ENCODE measurements at regions not wholly inside any gene's neighbourhood (a gene's known extent, or its start where the extent isn't known, plus 50 kb on each side); places are given as distances from the start of the nearest gene placed in this dataset.

DNA sequence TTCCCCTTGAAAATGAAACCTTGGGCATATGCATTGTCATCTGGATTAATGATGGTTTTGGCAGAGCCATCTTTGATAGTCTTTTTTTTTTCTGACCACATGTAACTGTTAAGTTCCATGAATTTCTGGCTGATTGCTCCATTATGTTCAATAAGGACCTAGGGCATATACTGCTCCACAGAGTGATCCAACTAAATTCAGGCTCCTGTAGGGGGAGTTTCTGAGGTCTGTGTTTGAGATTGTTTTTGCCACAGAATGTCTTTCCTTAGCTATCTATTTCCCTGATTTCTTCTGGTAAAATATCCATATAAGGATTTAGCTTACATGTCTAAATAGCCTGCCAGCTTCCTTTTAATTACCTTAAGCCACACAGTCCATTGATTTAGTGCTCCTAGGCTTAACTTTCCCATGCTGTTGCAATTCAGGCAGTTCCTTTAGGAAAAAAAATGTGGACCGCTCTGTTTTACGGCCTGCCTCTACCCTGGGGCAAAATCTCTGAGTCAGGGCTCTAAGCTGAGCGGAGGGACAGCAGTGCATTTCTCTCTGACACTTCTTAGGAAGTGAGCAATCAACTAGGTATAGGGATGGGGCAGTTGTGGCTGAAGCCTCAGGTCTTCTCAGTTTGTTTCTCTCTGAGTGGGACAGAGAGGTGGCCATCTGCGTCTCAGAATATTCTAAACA lies 796.2 kb downstream of the NR2F2 start:
- TF ChIP-seq, protein P1, sequence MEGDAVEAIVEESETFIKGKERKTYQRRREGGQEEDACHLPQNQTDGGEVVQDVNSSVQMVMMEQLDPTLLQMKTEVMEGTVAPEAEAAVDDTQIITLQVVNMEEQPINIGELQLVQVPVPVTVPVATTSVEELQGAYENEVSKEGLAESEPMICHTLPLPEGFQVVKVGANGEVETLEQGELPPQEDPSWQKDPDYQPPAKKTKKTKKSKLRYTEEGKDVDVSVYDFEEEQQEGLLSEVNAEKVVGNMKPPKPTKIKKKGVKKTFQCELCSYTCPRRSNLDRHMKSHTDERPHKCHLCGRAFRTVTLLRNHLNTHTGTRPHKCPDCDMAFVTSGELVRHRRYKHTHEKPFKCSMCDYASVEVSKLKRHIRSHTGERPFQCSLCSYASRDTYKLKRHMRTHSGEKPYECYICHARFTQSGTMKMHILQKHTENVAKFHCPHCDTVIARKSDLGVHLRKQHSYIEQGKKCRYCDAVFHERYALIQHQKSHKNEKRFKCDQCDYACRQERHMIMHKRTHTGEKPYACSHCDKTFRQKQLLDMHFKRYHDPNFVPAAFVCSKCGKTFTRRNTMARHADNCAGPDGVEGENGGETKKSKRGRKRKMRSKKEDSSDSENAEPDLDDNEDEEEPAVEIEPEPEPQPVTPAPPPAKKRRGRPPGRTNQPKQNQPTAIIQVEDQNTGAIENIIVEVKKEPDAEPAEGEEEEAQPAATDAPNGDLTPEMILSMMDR (IDR thresholded peaks at IDR 0.05; ENCODE audit: low read depth, low read length): no peak

DNA sequence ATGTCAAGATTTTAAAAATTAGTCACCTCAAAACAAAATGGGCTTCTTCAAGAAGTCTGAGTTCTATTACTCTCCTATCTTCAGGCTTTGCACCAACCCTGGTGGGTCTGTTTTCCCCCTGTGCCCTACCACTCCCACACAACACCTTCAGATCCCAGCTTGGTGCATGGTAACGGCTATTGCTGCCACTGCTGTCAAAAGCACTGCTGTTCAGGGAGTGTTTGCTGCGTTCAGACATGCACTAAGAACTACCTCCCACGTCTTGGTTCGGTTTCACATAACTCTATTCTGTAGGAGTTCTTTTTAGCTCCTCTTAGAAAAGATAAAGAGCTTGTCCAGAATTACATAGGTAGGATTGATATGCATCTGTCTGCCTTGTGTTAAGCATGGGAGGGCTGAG lies 799.2 kb downstream of the NR2F2 start:
- H3K4me3 ChIP-seq: no peak overlapping the region
- H3K9me3 ChIP-seq (ENCODE audit: low read depth): no peaks in the 10 kb centered on the region
- TF ChIP-seq, protein P1 (IDR thresholded peaks at IDR 0.05; ENCODE audit: low read depth, low read length): no peak
- H3K27ac ChIP-seq: no peak overlapping the region
- DNase-seq (ENCODE audit: low read depth in 1 of 2, low spot score in 1 of 2): no peak
- H3K4me1 ChIP-seq (ENCODE audit: low read depth): no peaks in the 10 kb centered on the region
- no peaks in the 10 kb centered on the region for H3K27me3 ChIP-seq
- H3K36me3 ChIP-seq: no peaks in the 10 kb centered on the region

More for the DNA sequence above, 796.2 kb downstream of the NR2F2 start:
- H3K27ac ChIP-seq: no peak overlapping the region
- no peak for DNase-seq (ENCODE audit: low read depth in 1 of 2, low spot score in 1 of 2)
- no peaks in the 10 kb centered on the region for H3K9me3 ChIP-seq (ENCODE audit: low read depth)
- no peaks in the 10 kb centered on the region for H3K4me1 ChIP-seq (ENCODE audit: low read depth)
- no peaks in the 10 kb centered on the region for H3K27me3 ChIP-seq
- no peak overlapping the region for H3K4me3 ChIP-seq
- no peaks in the 10 kb centered on the region for H3K36me3 ChIP-seq

DNA sequence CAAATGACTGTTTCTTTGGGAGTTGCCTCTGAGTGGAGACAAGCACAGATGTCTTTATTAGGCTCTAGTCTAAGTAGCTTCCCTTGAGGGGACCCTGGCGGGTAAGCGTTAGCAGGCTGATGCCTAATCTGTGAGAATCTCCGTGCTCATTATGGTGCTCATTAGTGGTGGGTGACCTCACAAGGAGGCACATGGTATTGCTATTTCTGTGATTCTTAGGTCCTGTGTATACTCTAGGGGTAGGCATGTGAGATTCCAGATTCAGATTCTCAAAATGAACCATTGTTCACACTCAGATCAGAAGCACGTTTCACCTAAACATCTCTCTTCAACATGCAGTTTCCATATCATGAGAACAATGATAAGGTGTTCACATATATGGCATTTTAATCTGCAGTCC lies 809.7 kb downstream of the NR2F2 start:
- Histone ChIP-seq H3K27ac (no peak overlapping the region), H3K4me3 (no peak overlapping the region), H3K36me3 (no peaks in the 10 kb centered on the region), H3K4me1 (ENCODE audit: low read depth) (peaks cover 14% of the 10 kb centered on the region), H3K9me3 (ENCODE audit: low read depth) (no peaks in the 10 kb centered on the region), H3K27me3 (no peaks in the 10 kb centered on the region)
- TF ChIP-seq, protein P1 (IDR thresholded peaks at IDR 0.05; ENCODE audit: low read depth, low read length): no peak
- peak in 1 of 2 donors; percentile 19 for DNase-seq (ENCODE audit: low read depth in 1 of 2, low spot score in 1 of 2)

DNA sequence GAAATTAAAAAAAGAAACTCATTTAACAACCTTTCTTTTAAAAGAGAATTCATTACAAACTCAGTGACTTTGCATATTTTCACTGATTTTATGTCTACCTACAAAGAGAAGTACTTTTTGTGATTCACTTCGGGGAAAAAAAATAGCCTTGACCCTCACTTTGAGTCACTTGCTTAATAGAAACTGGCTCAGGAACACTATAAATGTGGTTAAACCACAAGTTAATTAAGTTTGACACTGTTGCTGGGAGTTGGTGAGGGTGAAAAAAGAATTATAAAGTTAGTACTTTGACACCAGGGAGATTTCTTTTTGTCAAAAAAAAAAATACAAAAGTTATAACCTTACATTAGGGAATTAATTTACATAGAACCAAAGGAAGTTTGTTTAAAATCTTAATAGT lies 810.9 kb downstream of the NR2F2 start:
- H3K4me3 ChIP-seq: no peak overlapping the region
- H3K4me1 ChIP-seq (ENCODE audit: low read depth): peaks cover 14% of the 10 kb centered on the region
- no peak overlapping the region for H3K27ac ChIP-seq
- no peaks in the 10 kb centered on the region for H3K9me3 ChIP-seq (ENCODE audit: low read depth)
- H3K27me3 ChIP-seq: no peaks in the 10 kb centered on the region
- no peaks in the 10 kb centered on the region for H3K36me3 ChIP-seq
- TF ChIP-seq, protein P1 (IDR thresholded peaks at IDR 0.05; ENCODE audit: low read depth, low read length): no peak
- no peak for DNase-seq (ENCODE audit: low read depth in 1 of 2, low spot score in 1 of 2)

DNA sequence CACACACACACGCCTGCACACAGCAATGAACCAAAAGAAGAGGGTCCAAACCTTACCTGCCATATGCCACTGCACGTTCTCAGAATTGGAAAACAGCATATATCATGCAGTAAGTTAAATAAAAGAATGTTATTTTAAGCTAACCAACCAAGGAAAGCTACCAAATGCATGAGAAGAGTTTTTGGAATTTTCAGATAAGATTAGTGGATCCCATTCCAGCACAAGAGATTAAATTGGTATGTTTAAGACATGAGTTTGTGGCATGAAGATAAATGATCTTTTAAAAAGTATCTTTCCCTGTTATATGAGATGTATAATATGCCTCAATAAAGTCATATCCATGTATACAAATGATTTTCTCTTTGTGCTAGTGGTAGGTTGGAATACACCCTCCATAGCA lies 811.4 kb downstream of the NR2F2 start:
- TF ChIP-seq, protein P1 (IDR thresholded peaks at IDR 0.05; ENCODE audit: low read depth, low read length): no peak
- H3K36me3 ChIP-seq: no peaks in the 10 kb centered on the region
- H3K27ac ChIP-seq: no peak overlapping the region
- no peak overlapping the region for H3K4me3 ChIP-seq
- no peak for DNase-seq (ENCODE audit: low read depth in 1 of 2, low spot score in 1 of 2)
- H3K27me3 ChIP-seq: no peaks in the 10 kb centered on the region
- H3K4me1 ChIP-seq (ENCODE audit: low read depth): peaks cover 14% of the 10 kb centered on the region
- H3K9me3 ChIP-seq (ENCODE audit: low read depth): no peaks in the 10 kb centered on the region
